Endothelial cell of umbilical vein (primary cell): ENCODE measurements at regions not wholly inside any gene's neighbourhood (a gene's known extent, or its start where the extent isn't known, plus 50 kb on each side); places are given as distances from the start of the nearest gene placed in this dataset.

Experiments used
- BruUV-seq: library from RNA; stranded (reverse); fragments of 400-500 nt; replicated peaks from 2 replicates; lab custom pipeline; 2021; lab: Mats Ljungman, UMichigan
- CTCF ChIA-PET: fragments of 300-600, 350-600 bp; sonication (Branson Sonifier 250); formaldehyde crosslinking; loops from one replicate; lab custom pipeline; 2021; ENCODE audit warnings: antibody characterized with exemption, inconsistent platforms; lab: Charles Lee
- POLR2A ChIA-PET: fragments of 300-600, 350-600 bp; sonication (Branson Sonifier 250); formaldehyde crosslinking; loops from one replicate; lab custom pipeline; 2021; ENCODE audit warnings: antibody characterized with exemption, inconsistent platforms; lab: Charles Lee
- DNase-seq: peaks from one replicate; pipeline ENCODE4 v3.0.0-alpha.2; 2011; ENCODE audit warnings: low read depth, low spot score
- FAIRE-seq: peaks from 2 replicates; lab custom pipeline; 2011; peaks lifted over from hg19 to GRCh38; lab: Jason Lieb, UNC
- H2AFZ ChIP-seq: 2 replicates; pipeline ENCODE4 v1.6.0; 2012; ENCODE audit warnings: low read depth, low read length, control low read depth, inconsistent platforms
- H3K27ac ChIP-seq: 2 replicates; pipeline ENCODE4 v1.5.1; 2011; ENCODE audit warnings: low read depth, mild to moderate bottlenecking, control low read depth, low read length, moderate library complexity; ENCODE audit not compliant: insufficient read depth
- H3K27me3 ChIP-seq, 2 experiments: 2 replicates each; pipeline versions ENCODE4 v1.6.0 to v1.6.1; 2011; ENCODE audit warnings: low read length in 2 of 2, mixed read lengths in 1 of 2; ENCODE audit not compliant: control insufficient read depth in 2 of 2, insufficient read depth in 2 of 2
- H3K36me3 ChIP-seq, 2 experiments: 2 replicates in 1 of 2; 3 replicates in 1 of 2; pipeline ENCODE4 v1.5.1; 2011; ENCODE audit warnings: low read length in 2 of 2, mild to moderate bottlenecking in 1 of 2, moderate library complexity in 1 of 2; ENCODE audit not compliant: control insufficient read depth in 2 of 2, insufficient read depth in 2 of 2; ENCODE audit errors: extremely low read depth in 1 of 2
- H3K4me1 ChIP-seq: 3 replicates; pipeline ENCODE4 v1.5.1; 2011; ENCODE audit warnings: mild to moderate bottlenecking, low read length; ENCODE audit not compliant: control insufficient read depth, insufficient read depth; ENCODE audit errors: extremely low read depth
- H3K4me2 ChIP-seq: 2 replicates; pipeline ENCODE4 v1.6.1; 2011; ENCODE audit warnings: low read length, control low read depth, mixed read lengths; ENCODE audit not compliant: insufficient read depth
- H3K4me3 ChIP-seq, 3 experiments: fragments of 200-600 bp in 1 of 3; sonication (generic), shearing (Covaris generic) in 1 of 3; replicated peaks in 1 of 3; 2 replicates each; pipeline ENCODE4 v1.5.1; 2011 to 2016; ENCODE audit warnings: control low read depth in 3 of 3, low read length in 3 of 3, mild to moderate bottlenecking in 2 of 3, inconsistent platforms in 1 of 3, low read depth in 1 of 3, moderate library complexity in 1 of 3; ENCODE audit not compliant: insufficient read depth in 1 of 3
- H3K79me2 ChIP-seq: 2 replicates; pipeline ENCODE4 v1.6.0; 2012; ENCODE audit warnings: low read length, inconsistent platforms; ENCODE audit not compliant: control insufficient read depth, insufficient read depth
- H3K9ac ChIP-seq: replicated peaks from 2 replicates; pipeline ENCODE3; 2011; ENCODE audit warnings: low read length, control low read depth; ENCODE audit not compliant: insufficient read depth; ENCODE audit errors: extremely low read depth
- H3K9me1 ChIP-seq: replicated peaks from 3 replicates; pipeline ENCODE4 v1.6.0; 2011; ENCODE audit warnings: mild to moderate bottlenecking, low read length; ENCODE audit not compliant: control insufficient read depth, insufficient read depth; ENCODE audit errors: extremely low read depth
- H3K9me3 ChIP-seq: replicated peaks from 2 replicates; pipeline ENCODE4 v1.5.1; 2012; ENCODE audit warnings: low read length, inconsistent platforms; ENCODE audit not compliant: control insufficient read depth, insufficient read depth
- H4K20me1 ChIP-seq: replicated peaks from 2 replicates; pipeline ENCODE3; 2011; ENCODE audit warnings: mild to moderate bottlenecking, low read length; ENCODE audit not compliant: control insufficient read depth, insufficient read depth; ENCODE audit errors: extremely low read depth
- FOS ChIP-seq: IDR thresholded peaks from 2 replicates; pipeline ENCODE4 v1.6.1; 2011; ENCODE audit warnings: mild to moderate bottlenecking, low read length, moderate library complexity, borderline replicate concordance; ENCODE audit not compliant: insufficient read depth
- GATA2 ChIP-seq: IDR thresholded peaks from 2 replicates; pipeline ENCODE4 v1.7.0; 2011; ENCODE audit warnings: low read depth, mild to moderate bottlenecking, moderate library complexity, mixed read lengths, low read length; ENCODE audit not compliant: insufficient read length, insufficient read depth
- MAX ChIP-seq: IDR thresholded peaks from 2 replicates; pipeline ENCODE4 v1.6.1; 2011; ENCODE audit not compliant: insufficient read depth, insufficient read length
- POLR2A ChIP-seq: IDR thresholded peaks from 2 replicates; pipeline ENCODE4 v1.6.1; 2012; ENCODE audit warnings: low read depth, mild to moderate bottlenecking, control low read depth, low read length
- dilution Hi-C: fragments of 300-500 bp; cut with MboI; formaldehyde crosslinking; loops from one replicate; pipeline ENCODE4 v1.15.0; 2019; ENCODE audit warnings: low sequenced_read_pairs; ENCODE audit not compliant: extremely low pct_ligation_motif_present
- intact Hi-C: fragments of 100-400 bp; cut with micrococcal nuclease; formaldehyde crosslinking; loops from one replicate; pipeline ENCODE4 v1.10.0; 2022

GRCh38 chr6:14422061-14422460 lies 304.5 kb downstream of the CD83 start:
- H3K4me3 ChIP-seq = no peak overlapping the region
- no peaks in the 10 kb centered on the region for H3K36me3 ChIP-seq
- H3K4me1 ChIP-seq = no peaks in the 10 kb centered on the region
- BruUV-seq = no TSS peak
- POLR2A ChIA-PET = no interaction called here
- H4K20me1 ChIP-seq = no peaks in the 10 kb centered on the region
- no peak for TF ChIP-seq MAX
- FAIRE-seq (no peak), DNase-seq (no peak)
- no peaks in the 10 kb centered on the region for H3K79me2 ChIP-seq
- H3K9me3 ChIP-seq = no peaks in the 10 kb centered on the region
- H2AFZ ChIP-seq = no peak overlapping the region
- H3K4me2 ChIP-seq = no peak overlapping the region
- no peaks in the 10 kb centered on the region for H3K9me1 ChIP-seq
- H3K27me3 ChIP-seq = no peaks in the 10 kb centered on the region
- CTCF ChIA-PET = no interaction called here
- no peak overlapping the region for H3K9ac ChIP-seq
- dilution Hi-C loops (no loop called here), intact Hi-C loops (no loop called here)
- no peak overlapping the region for H3K27ac ChIP-seq

GRCh38 chr6:14422917-14423316 lies 305.3 kb downstream of the CD83 start:
- Histone ChIP-seq H4K20me1 (no peaks in the 10 kb centered on the region), H3K4me1 (no peaks in the 10 kb centered on the region), H3K79me2 (no peaks in the 10 kb centered on the region), H3K4me2 (no peak overlapping the region), H2AFZ (no peak overlapping the region), H3K9me3 (no peaks in the 10 kb centered on the region), H3K27me3 (no peaks in the 10 kb centered on the region), H3K9me1 (no peaks in the 10 kb centered on the region), H3K27ac (no peak overlapping the region), H3K36me3 (no peaks in the 10 kb centered on the region), H3K9ac (no peak overlapping the region), H3K4me3 (no peak overlapping the region)
- TF ChIP-seq GATA2 = no peak
- TF ChIP-seq POLR2A = no peak
- no peak for TF ChIP-seq FOS
- ChIA-PET CTCF (no interaction called here), POLR2A (no interaction called here)
- dilution Hi-C loops (no loop called here), intact Hi-C loops (no loop called here)
- FAIRE-seq (no peak), DNase-seq (no peak)
- no TSS peak for BruUV-seq
